ENCODE measurements at regions not wholly inside any gene's neighbourhood (a gene's known extent, or its start where the extent isn't known, plus 50 kb on each side); places are given as distances from the start of the nearest gene placed in this dataset.

- TF ChIP-seq PBX2 (CRISPR knock-in tag; IDR thresholded peaks at IDR 0.05; ENCODE audit: low read depth) = no peak; the same call in none of the 2 replicates
- peak; percentile 88 for TF ChIP-seq PBX2 (tag; conservative IDR thresholded peaks at IDR 0.05; ENCODE audit: low read depth)
- TF ChIP-seq, protein P1, sequence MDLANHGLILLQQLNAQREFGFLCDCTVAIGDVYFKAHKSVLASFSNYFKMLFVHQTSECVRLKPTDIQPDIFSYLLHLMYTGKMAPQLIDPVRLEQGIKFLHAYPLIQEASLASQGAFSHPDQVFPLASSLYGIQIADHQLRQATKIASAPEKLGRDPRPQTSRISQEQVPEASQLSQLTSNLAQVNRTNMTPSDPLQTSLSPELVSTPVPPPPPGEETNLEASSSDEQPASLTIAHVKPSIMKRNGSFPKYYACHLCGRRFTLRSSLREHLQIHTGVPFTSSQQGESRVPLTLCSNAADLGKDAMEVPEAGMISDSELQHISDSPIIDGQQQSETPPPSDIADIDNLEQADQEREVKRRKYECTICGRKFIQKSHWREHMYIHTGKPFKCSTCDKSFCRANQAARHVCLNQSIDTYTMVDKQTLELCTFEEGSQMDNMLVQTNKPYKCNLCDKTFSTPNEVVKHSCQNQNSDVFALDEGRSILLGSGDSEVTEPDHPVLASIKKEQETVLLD (IDR thresholded peaks at IDR 0.05) = 0 out of 2 replicates have a peak, but pooled peaks have one; percentile 15
- 0 out of 2 replicates have a peak, but pooled peaks have one; percentile 65 for TF ChIP-seq ZNF165 (CRISPR knock-in tag; IDR thresholded peaks at IDR 0.05; ENCODE audit: borderline replicate concordance)
- no peak for TF ChIP-seq TAF7 (tag; IDR thresholded peaks at IDR 0.05)
- peak; percentile 44 to 51; a peak in 2 of 4 replicates for TF ChIP-seq NRF1 (conservative IDR thresholded peaks at IDR 0.05 in 1 of 2, IDR thresholded peaks at IDR 0.05 in 1 of 2)
- no peak for TF ChIP-seq NR4A1 (CRISPR knock-in tag; IDR thresholded peaks at IDR 0.05)
- peak; percentile 69; the same call in 1 of the 2 replicates for TF ChIP-seq NR4A1 (tag; IDR thresholded peaks at IDR 0.05)
- TF ChIP-seq, protein P2, sequence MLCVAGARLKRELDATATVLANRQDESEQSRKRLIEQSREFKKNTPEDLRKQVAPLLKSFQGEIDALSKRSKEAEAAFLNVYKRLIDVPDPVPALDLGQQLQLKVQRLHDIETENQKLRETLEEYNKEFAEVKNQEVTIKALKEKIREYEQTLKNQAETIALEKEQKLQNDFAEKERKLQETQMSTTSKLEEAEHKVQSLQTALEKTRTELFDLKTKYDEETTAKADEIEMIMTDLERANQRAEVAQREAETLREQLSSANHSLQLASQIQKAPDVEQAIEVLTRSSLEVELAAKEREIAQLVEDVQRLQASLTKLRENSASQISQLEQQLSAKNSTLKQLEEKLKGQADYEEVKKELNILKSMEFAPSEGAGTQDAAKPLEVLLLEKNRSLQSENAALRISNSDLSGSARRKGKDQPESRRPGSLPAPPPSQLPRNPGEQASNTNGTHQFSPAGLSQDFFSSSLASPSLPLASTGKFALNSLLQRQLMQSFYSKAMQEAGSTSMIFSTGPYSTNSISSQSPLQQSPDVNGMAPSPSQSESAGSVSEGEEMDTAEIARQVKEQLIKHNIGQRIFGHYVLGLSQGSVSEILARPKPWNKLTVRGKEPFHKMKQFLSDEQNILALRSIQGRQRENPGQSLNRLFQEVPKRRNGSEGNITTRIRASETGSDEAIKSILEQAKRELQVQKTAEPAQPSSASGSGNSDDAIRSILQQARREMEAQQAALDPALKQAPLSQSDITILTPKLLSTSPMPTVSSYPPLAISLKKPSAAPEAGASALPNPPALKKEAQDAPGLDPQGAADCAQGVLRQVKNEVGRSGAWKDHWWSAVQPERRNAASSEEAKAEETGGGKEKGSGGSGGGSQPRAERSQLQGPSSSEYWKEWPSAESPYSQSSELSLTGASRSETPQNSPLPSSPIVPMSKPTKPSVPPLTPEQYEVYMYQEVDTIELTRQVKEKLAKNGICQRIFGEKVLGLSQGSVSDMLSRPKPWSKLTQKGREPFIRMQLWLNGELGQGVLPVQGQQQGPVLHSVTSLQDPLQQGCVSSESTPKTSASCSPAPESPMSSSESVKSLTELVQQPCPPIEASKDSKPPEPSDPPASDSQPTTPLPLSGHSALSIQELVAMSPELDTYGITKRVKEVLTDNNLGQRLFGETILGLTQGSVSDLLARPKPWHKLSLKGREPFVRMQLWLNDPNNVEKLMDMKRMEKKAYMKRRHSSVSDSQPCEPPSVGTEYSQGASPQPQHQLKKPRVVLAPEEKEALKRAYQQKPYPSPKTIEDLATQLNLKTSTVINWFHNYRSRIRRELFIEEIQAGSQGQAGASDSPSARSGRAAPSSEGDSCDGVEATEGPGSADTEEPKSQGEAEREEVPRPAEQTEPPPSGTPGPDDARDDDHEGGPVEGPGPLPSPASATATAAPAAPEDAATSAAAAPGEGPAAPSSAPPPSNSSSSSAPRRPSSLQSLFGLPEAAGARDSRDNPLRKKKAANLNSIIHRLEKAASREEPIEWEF (CRISPR knock-in tag; IDR thresholded peaks at IDR 0.05) = peak; percentile 87
Observed at GRCh38 chr1:182257369-182258063, 134.1 kb downstream of the GLUL start (continued).

All from K562 (cell line).